Fibroblast of lung (primary cell): ENCODE measurements at regions not wholly inside any gene's neighbourhood (a gene's known extent, or its start where the extent isn't known, plus 50 kb on each side); places are given as distances from the start of the nearest gene placed in this dataset.

Source experiments
- EZH2 ChIP-seq: IDR thresholded peaks from 2 replicates; pipeline ENCODE4 v1.5.1; 2012; ENCODE audit warnings: low read length, control low read depth, mild to moderate bottlenecking; ENCODE audit errors: missing control alignments
- TF ChIP-seq, protein P1 (sequence below), 2 donors: IDR thresholded peaks in 1 of 2; conservative IDR thresholded peaks in 1 of 2; 1 replicate in 1 of 2; 2 replicates in 1 of 2; pipeline ENCODE4 v1.5.1; 2011 to 2012; ENCODE audit warnings: low read length in 2 of 2, control low read depth in 1 of 2, inconsistent platforms in 1 of 2, low read depth in 1 of 2, mild to moderate bottlenecking in 1 of 2

DNA sequence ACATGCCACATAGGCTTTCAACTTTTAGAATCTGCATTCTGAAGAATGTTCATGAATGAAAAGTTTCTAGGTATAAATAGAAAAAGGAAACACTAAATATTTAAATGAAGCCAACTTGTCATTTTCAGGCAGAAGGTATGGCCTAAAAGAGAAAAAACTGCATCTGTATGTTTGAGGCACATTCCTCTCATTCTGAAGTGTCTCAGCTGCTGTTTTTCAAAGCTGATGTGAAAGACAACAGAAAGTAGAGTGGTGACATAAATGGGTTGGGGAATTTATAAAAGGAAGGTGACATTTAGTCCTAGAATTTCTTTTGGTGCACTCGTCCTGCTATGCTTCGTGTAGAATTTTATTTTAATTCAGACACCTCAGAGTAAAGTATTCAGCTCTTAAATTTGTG lies 539.6 kb upstream of the SLITRK5 start:
- TF ChIP-seq, protein P1, sequence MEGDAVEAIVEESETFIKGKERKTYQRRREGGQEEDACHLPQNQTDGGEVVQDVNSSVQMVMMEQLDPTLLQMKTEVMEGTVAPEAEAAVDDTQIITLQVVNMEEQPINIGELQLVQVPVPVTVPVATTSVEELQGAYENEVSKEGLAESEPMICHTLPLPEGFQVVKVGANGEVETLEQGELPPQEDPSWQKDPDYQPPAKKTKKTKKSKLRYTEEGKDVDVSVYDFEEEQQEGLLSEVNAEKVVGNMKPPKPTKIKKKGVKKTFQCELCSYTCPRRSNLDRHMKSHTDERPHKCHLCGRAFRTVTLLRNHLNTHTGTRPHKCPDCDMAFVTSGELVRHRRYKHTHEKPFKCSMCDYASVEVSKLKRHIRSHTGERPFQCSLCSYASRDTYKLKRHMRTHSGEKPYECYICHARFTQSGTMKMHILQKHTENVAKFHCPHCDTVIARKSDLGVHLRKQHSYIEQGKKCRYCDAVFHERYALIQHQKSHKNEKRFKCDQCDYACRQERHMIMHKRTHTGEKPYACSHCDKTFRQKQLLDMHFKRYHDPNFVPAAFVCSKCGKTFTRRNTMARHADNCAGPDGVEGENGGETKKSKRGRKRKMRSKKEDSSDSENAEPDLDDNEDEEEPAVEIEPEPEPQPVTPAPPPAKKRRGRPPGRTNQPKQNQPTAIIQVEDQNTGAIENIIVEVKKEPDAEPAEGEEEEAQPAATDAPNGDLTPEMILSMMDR (conservative IDR thresholded peaks at IDR 0.05 in 1 of 2, IDR thresholded peaks at IDR 0.05 in 1 of 2; ENCODE audit: low read depth in 1 of 2, low read length in 2 of 2) = no peak
- TF ChIP-seq EZH2 = no peak
